WTC11 (cell line): ENCODE measurements at regions not wholly inside any gene's neighbourhood (a gene's known extent, or its start where the extent isn't known, plus 50 kb on each side); places are given as distances from the start of the nearest gene placed in this dataset.

Experiments
- ATAC-seq: fragments of 200-7000 bp; cut with Tn5 transposase; 2 replicates; pipeline ENCODE4 v1.10.0; 2021; ENCODE audit warnings: mild to moderate bottlenecking, moderate library complexity
- CTCF ChIA-PET: fragments of 300-600 bp; sonication (Branson Sonifier 250); formaldehyde crosslinking; loops from one replicate; lab custom pipeline; 2021; ENCODE audit warnings: antibody characterized with exemption; lab: Charles Lee
- POLR2A ChIA-PET: fragments of 350-600 bp; sonication (Branson Sonifier 250); formaldehyde crosslinking; loops from one replicate; lab custom pipeline; 2021; ENCODE audit warnings: antibody characterized with exemption; lab: Charles Lee
- DNase-seq: peaks from one replicate; pipeline ENCODE4 v3.0.0; 2021; ENCODE audit warnings: low spot score
- H3K27ac Mint-ChIP-seq: 2 replicates; pipeline ENCODE4 v1.8.0; 2021; ENCODE audit warnings: mixed read lengths
- H3K27me3 Mint-ChIP-seq: 2 replicates; pipeline ENCODE4 v1.8.0; 2021; ENCODE audit warnings: low read depth, mild to moderate bottlenecking, moderate library complexity, mixed read lengths
- H3K36me3 Mint-ChIP-seq: 2 replicates; pipeline ENCODE4 v1.8.0; 2021; ENCODE audit warnings: mixed read lengths
- H3K4me1 Mint-ChIP-seq: 2 replicates; pipeline ENCODE4 v1.8.0; 2022; ENCODE audit warnings: mixed read lengths
- H3K4me3 Mint-ChIP-seq: 2 replicates; pipeline ENCODE4 v1.8.0; 2021; ENCODE audit warnings: mild to moderate bottlenecking, moderate library complexity, mixed read lengths
- H3K9me3 Mint-ChIP-seq: 2 replicates; pipeline ENCODE4 v1.8.0; 2021; ENCODE audit warnings: mixed read lengths
- CBFB ChIP-seq: sonication (generic); formaldehyde crosslinking; IDR thresholded peaks from 2 replicates; pipeline ENCODE4 v1.8.1; 2022; ENCODE audit warnings: mild to moderate bottlenecking, low read depth, missing genetic modification reagents
- E2F5 ChIP-seq: sonication (generic); formaldehyde crosslinking; IDR thresholded peaks from 2 replicates; pipeline ENCODE4 v1.8.1; 2022; ENCODE audit warnings: mild to moderate bottlenecking, moderate library complexity, missing genetic modification reagents
- FOXP4 ChIP-seq: sonication (generic); formaldehyde crosslinking; IDR thresholded peaks from 2 replicates; pipeline ENCODE4 v1.8.0; 2022; ENCODE audit warnings: mild to moderate bottlenecking, missing genetic modification reagents
- HMGA2 ChIP-seq: fragments of 250-450 bp; sonication (Bioruptor Pico); IDR thresholded peaks from 2 replicates; pipeline ENCODE4 v1.4.0; 2021; ENCODE audit warnings: mild to moderate bottlenecking, moderate library complexity
- KAT7 ChIP-seq: sonication (generic); formaldehyde crosslinking; IDR thresholded peaks from 2 replicates; pipeline ENCODE4 v1.8.1; 2023; ENCODE audit warnings: missing genetic modification reagents, mild to moderate bottlenecking, borderline replicate concordance
- MXD4 ChIP-seq: fragments of 250-450 bp; sonication (Bioruptor Pico); IDR thresholded peaks from 2 replicates; pipeline ENCODE4 v1.8.0; 2021; ENCODE audit warnings: mild to moderate bottlenecking, moderate library complexity, borderline replicate concordance
- MYBL2 ChIP-seq: sonication (generic); formaldehyde crosslinking; IDR thresholded peaks from 2 replicates; pipeline ENCODE4 v1.8.1; 2023; ENCODE audit warnings: mild to moderate bottlenecking, moderate library complexity, missing genetic modification reagents
- NFATC4 ChIP-seq: fragments of 250-450 bp; sonication (Bioruptor Pico); IDR thresholded peaks from 2 replicates; pipeline ENCODE4 v1.9.0; 2021; ENCODE audit warnings: mild to moderate bottlenecking
- NFE2L1 ChIP-seq: sonication (generic); formaldehyde crosslinking; IDR thresholded peaks from 2 replicates; pipeline ENCODE4 v1.8.1; 2023; ENCODE audit warnings: missing genetic modification reagents
- NR2C2 ChIP-seq: sonication (generic); formaldehyde crosslinking; IDR thresholded peaks from 2 replicates; pipeline ENCODE4 v1.8.0; 2022; ENCODE audit warnings: mild to moderate bottlenecking, missing genetic modification reagents
- OVOL2 ChIP-seq: fragments of 250-450 bp; sonication (Bioruptor Pico); IDR thresholded peaks from 2 replicates; pipeline ENCODE4 v1.9.0; 2021; ENCODE audit warnings: mild to moderate bottlenecking, borderline replicate concordance
- SMAD4 ChIP-seq: sonication (generic); formaldehyde crosslinking; IDR thresholded peaks from 2 replicates; pipeline ENCODE4 v1.8.0; 2022; ENCODE audit warnings: mild to moderate bottlenecking, missing genetic modification reagents
- SP1 ChIP-seq: sonication (generic); formaldehyde crosslinking; conservative IDR thresholded peaks from 2 replicates; pipeline ENCODE4 v1.8.1; 2022; ENCODE audit warnings: missing genetic modification reagents
- TEAD4 ChIP-seq: sonication (generic); formaldehyde crosslinking; IDR thresholded peaks from 2 replicates; pipeline ENCODE4 v1.8.0; 2022; ENCODE audit warnings: mild to moderate bottlenecking, missing genetic modification reagents
- TP53 ChIP-seq: sonication (generic); formaldehyde crosslinking; IDR thresholded peaks from 2 replicates; pipeline ENCODE4 v1.8.1; 2023; ENCODE audit warnings: mild to moderate bottlenecking, missing genetic modification reagents
- ZNF263 ChIP-seq: sonication (generic); formaldehyde crosslinking; IDR thresholded peaks from 2 replicates; pipeline ENCODE4 v1.8.1; 2022; ENCODE audit warnings: low read depth, mild to moderate bottlenecking, moderate library complexity, missing genetic modification reagents
- ZNF281 ChIP-seq: sonication (generic); formaldehyde crosslinking; IDR thresholded peaks from 2 replicates; pipeline ENCODE4 v1.8.0; 2023; ENCODE audit warnings: mild to moderate bottlenecking, missing genetic modification reagents
- TF ChIP-seq, protein P1 (sequence below): sonication (generic); formaldehyde crosslinking; IDR thresholded peaks from 2 replicates; pipeline ENCODE4 v1.8.1; 2023; ENCODE audit warnings: mild to moderate bottlenecking, missing genetic modification reagents, borderline replicate concordance
- TF ChIP-seq, protein P2 (sequence below): fragments of 250-450 bp; sonication (Bioruptor Pico); IDR thresholded peaks from 2 replicates; pipeline ENCODE4 v1.8.0; 2021; ENCODE audit warnings: mild to moderate bottlenecking

GRCh38 chr5:72046106-72046505, 61.2 kb upstream of the MAP1B start (continued):
- TF ChIP-seq, protein P1, sequence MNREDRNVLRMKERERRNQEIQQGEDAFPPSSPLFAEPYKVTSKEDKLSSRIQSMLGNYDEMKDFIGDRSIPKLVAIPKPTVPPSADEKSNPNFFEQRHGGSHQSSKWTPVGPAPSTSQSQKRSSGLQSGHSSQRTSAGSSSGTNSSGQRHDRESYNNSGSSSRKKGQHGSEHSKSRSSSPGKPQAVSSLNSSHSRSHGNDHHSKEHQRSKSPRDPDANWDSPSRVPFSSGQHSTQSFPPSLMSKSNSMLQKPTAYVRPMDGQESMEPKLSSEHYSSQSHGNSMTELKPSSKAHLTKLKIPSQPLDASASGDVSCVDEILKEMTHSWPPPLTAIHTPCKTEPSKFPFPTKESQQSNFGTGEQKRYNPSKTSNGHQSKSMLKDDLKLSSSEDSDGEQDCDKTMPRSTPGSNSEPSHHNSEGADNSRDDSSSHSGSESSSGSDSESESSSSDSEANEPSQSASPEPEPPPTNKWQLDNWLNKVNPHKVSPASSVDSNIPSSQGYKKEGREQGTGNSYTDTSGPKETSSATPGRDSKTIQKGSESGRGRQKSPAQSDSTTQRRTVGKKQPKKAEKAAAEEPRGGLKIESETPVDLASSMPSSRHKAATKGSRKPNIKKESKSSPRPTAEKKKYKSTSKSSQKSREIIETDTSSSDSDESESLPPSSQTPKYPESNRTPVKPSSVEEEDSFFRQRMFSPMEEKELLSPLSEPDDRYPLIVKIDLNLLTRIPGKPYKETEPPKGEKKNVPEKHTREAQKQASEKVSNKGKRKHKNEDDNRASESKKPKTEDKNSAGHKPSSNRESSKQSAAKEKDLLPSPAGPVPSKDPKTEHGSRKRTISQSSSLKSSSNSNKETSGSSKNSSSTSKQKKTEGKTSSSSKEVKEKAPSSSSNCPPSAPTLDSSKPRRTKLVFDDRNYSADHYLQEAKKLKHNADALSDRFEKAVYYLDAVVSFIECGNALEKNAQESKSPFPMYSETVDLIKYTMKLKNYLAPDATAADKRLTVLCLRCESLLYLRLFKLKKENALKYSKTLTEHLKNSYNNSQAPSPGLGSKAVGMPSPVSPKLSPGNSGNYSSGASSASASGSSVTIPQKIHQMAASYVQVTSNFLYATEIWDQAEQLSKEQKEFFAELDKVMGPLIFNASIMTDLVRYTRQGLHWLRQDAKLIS (CRISPR knock-in tag): no peak
- TF ChIP-seq CBFB (CRISPR knock-in tag): no peak
- TF ChIP-seq MYBL2: no peak

GRCh38 chr5:72055636-72056035, 51.6 kb upstream of the MAP1B start:
- Mint-ChIP-seq H3K9me3 (no peaks in the 10 kb centered on the region), H3K27ac (no peak overlapping the region), H3K27me3 (peaks cover 2% of the 10 kb centered on the region; the same call in 1 of the 2 replicates), H3K36me3 (no peaks in the 10 kb centered on the region), H3K4me1 (no peaks in the 10 kb centered on the region), H3K4me3 (no peak overlapping the region)
- TF ChIP-seq ZNF281: no peak
- no peak for TF ChIP-seq NFE2L1
- TF ChIP-seq FOXP4 (CRISPR knock-in tag): no peak
- TF ChIP-seq NR2C2 (CRISPR knock-in tag): no peak
- TF ChIP-seq KAT7 (CRISPR knock-in tag): no peak
- no peak for TF ChIP-seq TEAD4 (CRISPR knock-in tag)
- no peak for TF ChIP-seq SMAD4
- no peak for TF ChIP-seq NFATC4 (CRISPR knock-in tag)
- no peak for TF ChIP-seq TP53 (CRISPR knock-in tag)
- no peak for TF ChIP-seq SP1
- TF ChIP-seq HMGA2: no peak
- TF ChIP-seq, protein P2, sequence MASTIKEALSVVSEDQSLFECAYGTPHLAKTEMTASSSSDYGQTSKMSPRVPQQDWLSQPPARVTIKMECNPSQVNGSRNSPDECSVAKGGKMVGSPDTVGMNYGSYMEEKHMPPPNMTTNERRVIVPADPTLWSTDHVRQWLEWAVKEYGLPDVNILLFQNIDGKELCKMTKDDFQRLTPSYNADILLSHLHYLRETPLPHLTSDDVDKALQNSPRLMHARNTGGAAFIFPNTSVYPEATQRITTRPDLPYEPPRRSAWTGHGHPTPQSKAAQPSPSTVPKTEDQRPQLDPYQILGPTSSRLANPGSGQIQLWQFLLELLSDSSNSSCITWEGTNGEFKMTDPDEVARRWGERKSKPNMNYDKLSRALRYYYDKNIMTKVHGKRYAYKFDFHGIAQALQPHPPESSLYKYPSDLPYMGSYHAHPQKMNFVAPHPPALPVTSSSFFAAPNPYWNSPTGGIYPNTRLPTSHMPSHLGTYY (CRISPR knock-in tag): no peak
- no peak for TF ChIP-seq ZNF263 (CRISPR knock-in tag)
- no peak for TF ChIP-seq OVOL2 (CRISPR knock-in tag)
- no peak for TF ChIP-seq E2F5 (CRISPR knock-in tag)
- TF ChIP-seq MXD4: no peak
- ATAC-seq (no peak), DNase-seq (no peak)
- ChIA-PET POLR2A (no interaction called here), CTCF (interaction anchor here (1.0 kb wide), 1 partner anchor 9 kb away, joined by 3 read pairs; no protein-coding TSS in a partner anchor)
